Head of caudate nucleus (tissue), 42 donors: ENCODE measurements at regions not wholly inside any gene's neighbourhood (a gene's known extent, or its start where the extent isn't known, plus 50 kb on each side); places are given as distances from the start of the nearest gene placed in this dataset.
A peak's percentile ranks its signal among the peaks of the same experiment; 100 is the strongest.

Experiments
- DNase-seq, 42 donors: peaks; one replicate each; pipeline versions ENCODE4 v3.0.0 to v3.0.0-alpha.2; 2020 to 2021; ENCODE audit warnings: mixed read lengths in 7 of 42
- intact Hi-C: fragments of 100-400 bp; cut with DNase I; formaldehyde crosslinking; loops from one replicate; pipeline ENCODE4 v1.15.0; 2022

- intact Hi-C loops = no loop called here
- DNase-seq = no peak
These were observed 161.6 kb downstream of the RDH14 start for GRCh38 chr2:18398833-18399232.

- intact Hi-C loops = no loop called here
- DNase-seq = no peak
These were observed 164.0 kb downstream of the RDH14 start for GRCh38 chr2:18396329-18397010.

GRCh38 chr2:18395555-18395954 lies 164.9 kb downstream of the RDH14 start:
- DNase-seq = no peak
- intact Hi-C loops = no loop called here

- peak in 41 of 42 donors; percentile 67 to 93 (median 84) for DNase-seq
- intact Hi-C loops = no loop called here
These were observed 172.8 kb downstream of the RDH14 start for GRCh38 chr2:18387441-18388206.

GRCh38 chr2:18384242-18384641 lies 176.2 kb downstream of the RDH14 start:
- intact Hi-C loops = no loop called here
- DNase-seq = no peak

- intact Hi-C loops = no loop called here
These were observed 179.1 kb downstream of the RDH14 start for GRCh38 chr2:18381386-18381785.

GRCh38 chr2:18380321-18380720 lies 180.1 kb downstream of the RDH14 start:
- DNase-seq = no peak
- intact Hi-C loops = no loop called here

More at GRCh38 chr2:18381386-18381785, 179.1 kb downstream of the RDH14 start:
- DNase-seq = no peak

DNA sequence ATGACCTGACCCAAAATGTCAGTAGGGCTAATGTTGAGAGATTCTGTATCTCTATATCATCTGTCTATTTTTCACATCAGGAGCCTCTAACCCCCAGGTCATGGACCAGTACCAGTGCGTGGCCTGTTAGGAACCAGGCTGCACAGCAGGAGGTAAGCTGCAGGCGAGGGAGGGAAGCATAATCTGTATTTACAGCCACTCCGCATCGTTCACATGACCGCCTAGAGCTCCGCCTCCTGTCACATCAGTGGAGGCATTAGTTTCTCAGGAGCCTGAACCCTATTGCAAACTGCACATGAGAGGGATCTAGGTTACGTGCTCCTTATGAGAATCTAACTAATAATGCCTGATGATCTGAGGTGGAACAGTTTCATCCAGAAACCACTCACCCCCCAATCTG lies 180.6 kb downstream of the RDH14 start:
- intact Hi-C loops = loop anchor here (5.0 kb wide), 1 partner anchor 528 kb away; no protein-coding TSS in a partner anchor
- DNase-seq = no peak

- peak in 29 of 42 donors; percentile 6 to 78 (median 48) for DNase-seq
- intact Hi-C loops = loop anchor here (5.0 kb wide), 1 partner anchor 526 kb away; no protein-coding TSS in a partner anchor
These were observed 182.3 kb downstream of the RDH14 start for GRCh38 chr2:18378020-18378653.

- intact Hi-C loops = loop anchor here (5.0 kb wide), 1 partner anchor 525 kb away; no protein-coding TSS in a partner anchor
- DNase-seq = no peak
These were observed 183.5 kb downstream of the RDH14 start for GRCh38 chr2:18376936-18377335.

GRCh38 chr2:18373664-18374063 lies 186.8 kb downstream of the RDH14 start:
- intact Hi-C loops = no loop called here

GRCh38 chr2:18373081-18373480 lies 187.4 kb downstream of the RDH14 start:
- intact Hi-C loops = no loop called here
- no peak for DNase-seq

More at GRCh38 chr2:18373664-18374063, 186.8 kb downstream of the RDH14 start:
- no peak for DNase-seq

DNA sequence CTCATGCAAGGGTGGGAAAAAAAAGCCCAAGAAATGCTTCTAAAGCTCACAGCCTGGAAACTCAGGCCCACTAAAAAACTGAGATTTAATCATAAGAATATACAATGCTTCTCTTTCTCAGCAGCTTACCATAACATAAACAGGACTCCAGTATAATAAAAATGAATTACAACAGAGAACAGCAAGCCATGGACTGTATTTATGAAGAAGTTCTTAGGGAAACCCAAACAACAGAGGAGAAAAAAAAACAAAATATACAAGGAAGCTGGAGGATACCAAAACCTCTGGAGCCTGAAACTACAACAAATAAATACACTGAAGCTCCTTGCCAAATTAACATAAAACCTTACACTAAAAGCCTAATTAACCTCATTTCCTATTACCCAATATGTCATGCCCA lies 187.8 kb downstream of the RDH14 start:
- DNase-seq = no peak
- intact Hi-C loops = no loop called here

- DNase-seq = no peak
- intact Hi-C loops = no loop called here
These were observed 190.7 kb downstream of the RDH14 start for GRCh38 chr2:18369760-18370159.

DNA sequence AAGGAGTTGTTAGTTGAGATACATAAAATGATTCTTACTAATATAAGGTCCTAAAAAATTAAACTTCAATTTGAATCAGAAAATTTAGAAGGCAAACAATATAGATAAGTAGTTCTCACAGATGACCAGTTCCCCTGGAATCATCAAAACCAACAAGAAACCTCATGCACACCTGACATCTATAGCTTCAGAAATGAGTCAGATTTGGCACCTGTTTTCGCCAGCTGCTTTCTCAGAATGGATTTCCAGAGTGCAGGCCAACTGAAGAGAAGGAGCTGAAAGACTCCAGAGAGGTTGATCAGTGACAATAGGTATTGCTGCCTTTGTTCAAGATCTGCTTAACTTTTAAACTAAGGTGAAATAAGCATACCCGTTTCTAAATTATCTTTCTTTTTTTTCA lies 192.4 kb downstream of the RDH14 start:
- no peak for DNase-seq
- intact Hi-C loops = no loop called here

DNA sequence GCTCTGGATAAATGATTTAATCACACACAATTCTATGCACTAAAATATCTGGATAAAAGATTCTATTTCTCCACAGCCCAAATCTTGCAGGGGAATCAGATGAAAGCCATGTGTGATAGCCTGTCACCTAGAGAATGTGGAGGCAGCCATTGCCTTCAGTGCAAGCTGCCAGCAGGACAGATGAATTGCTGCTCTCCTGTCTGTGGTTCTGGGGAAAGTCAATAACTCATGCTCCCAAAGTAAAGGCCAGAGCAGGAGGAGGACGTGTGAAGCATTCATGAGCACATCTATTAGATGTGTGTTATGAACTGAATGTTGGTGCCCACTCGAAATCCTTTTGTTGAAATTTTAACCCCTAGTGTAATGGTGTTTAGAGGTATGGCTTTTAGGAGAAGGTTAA lies 195.1 kb downstream of the RDH14 start:
- DNase-seq = no peak
- intact Hi-C loops = no loop called here

DNA sequence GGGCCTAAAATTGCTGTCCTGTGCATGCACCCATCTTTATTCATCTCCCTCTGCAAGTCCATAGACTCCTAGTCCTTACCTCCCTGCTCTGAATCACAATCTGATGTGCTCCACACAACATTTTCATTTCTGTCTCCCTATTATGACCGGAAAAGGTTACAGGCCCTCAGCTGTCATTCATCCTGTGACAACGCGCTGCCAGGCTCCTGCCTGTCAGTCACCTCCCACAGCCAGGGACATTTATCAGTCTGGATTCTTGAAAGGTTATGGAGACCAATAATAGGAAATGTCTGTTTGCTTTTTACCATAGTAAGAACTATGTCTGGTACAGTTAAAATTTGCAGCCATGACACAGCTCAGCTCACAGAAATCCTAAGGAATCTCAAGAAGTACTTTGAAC lies 197.1 kb downstream of the RDH14 start:
- intact Hi-C loops = no loop called here
- no peak for DNase-seq

DNA sequence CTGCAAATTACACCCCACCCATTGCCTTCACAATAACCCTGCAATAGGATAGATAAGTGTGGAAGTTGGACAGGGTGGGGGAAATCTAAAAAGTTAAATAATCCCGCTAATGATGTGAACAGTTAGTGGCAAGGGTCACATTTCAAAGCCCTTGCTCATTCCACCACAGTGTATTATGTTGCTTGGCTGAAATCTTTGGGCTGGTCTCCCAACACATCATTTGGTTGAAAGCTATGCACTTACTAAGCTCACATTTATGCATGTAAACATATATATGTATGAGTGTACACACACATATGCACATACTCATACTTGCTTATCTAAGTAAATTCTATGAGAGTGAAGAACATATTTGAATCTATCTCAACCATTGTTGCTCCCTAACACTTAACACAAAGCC lies 197.8 kb downstream of the RDH14 start:
- intact Hi-C loops = no loop called here
- no peak for DNase-seq

DNA sequence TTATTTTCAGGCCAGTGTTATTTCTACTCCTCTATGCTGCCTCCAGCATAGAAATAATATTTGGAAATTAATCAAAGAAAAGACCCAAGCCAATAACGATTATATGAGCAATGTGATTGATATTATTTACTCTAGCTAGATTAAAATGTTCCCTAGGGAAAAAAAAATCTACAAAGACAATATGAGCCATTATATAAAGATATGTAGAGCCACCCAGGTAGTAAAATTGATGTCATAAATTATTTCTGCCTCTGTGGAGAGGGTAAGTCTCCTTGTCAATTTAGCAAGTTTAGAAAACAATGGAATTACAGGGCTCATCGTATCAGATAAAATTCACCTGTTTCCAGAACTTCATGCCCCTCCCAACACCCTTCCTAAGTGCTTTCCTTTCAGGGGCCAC lies 202.9 kb downstream of the RDH14 start:
- no peak for DNase-seq
- intact Hi-C loops = no loop called here

DNA sequence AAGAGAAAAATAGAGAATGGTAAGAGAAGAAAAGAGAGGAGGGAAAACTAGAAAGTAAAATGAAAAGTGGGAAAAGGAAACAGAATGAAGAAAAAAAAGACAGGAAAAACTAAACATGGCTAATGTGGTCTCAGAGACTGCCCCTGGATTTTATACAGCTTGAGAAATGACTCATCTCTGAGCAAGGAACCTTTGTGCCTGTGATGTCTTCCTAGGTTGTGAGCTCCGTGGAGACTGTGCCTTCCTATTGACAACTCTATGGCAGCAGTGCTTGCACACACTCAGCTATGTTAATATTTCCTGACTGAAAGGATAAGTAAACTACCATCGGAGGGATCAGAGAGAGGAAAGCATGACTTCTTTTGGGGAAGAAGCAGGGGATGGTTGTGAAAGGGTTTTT lies 203.8 kb downstream of the RDH14 start:
- intact Hi-C loops = no loop called here
- no peak for DNase-seq
